Naive thymus-derived CD4-positive, alpha-beta T cell (primary cell): ENCODE measurements at regions not wholly inside any gene's neighbourhood (a gene's known extent, or its start where the extent isn't known, plus 50 kb on each side); places are given as distances from the start of the nearest gene placed in this dataset.

Experiments
- ATAC-seq: fragments of 150-1000 bp; cut with Tn5 transposase; 2 replicates; pipeline ENCODE4 v1.10.0; 2021; ENCODE audit warnings: mild to moderate bottlenecking, moderate library complexity
- CTCF ChIA-PET: fragments of 350-600 bp; sonication (Branson Sonifier 250); formaldehyde crosslinking; loops from one replicate; lab custom pipeline; 2021; ENCODE audit warnings: antibody characterized with exemption; lab: Charles Lee
- POLR2A ChIA-PET: fragments of 350-600 bp; sonication (Branson Sonifier 250); formaldehyde crosslinking; loops from one replicate; lab custom pipeline; 2021; ENCODE audit warnings: antibody characterized with exemption, inconsistent platforms; lab: Charles Lee
- DNase-seq, 9 donors: peaks; one replicate each; pipeline versions ENCODE4 v3.0.0 to v3.0.0-alpha.2; 2020 to 2022; ENCODE audit warnings: mixed read lengths in 1 of 9
- H3K27ac ChIP-seq: one replicate; pipeline ENCODE4 v1.7.0; 2013; ENCODE audit warnings: mild to moderate bottlenecking, low read depth, low read length, moderate library complexity
- H3K27me3 ChIP-seq, 2 donors: one replicate each; pipeline ENCODE4 v1.7.0; 2013; ENCODE audit warnings: low read length in 2 of 2, mild to moderate bottlenecking in 2 of 2, moderate library complexity in 2 of 2; ENCODE audit not compliant: control insufficient read depth in 2 of 2, insufficient read depth in 2 of 2
- H3K36me3 ChIP-seq, 3 experiments: 1 replicate in 2 of 3; 2 replicates in 1 of 3; pipeline ENCODE4 v1.7.0; 2013; ENCODE audit warnings: low read length in 3 of 3, mild to moderate bottlenecking in 3 of 3, moderate library complexity in 1 of 3; ENCODE audit not compliant: insufficient read depth in 3 of 3, control insufficient read depth in 2 of 3
- H3K4me1 ChIP-seq, 2 donors: one replicate each; pipeline ENCODE4 v1.7.0; 2013; ENCODE audit warnings: low read length in 2 of 2, mild to moderate bottlenecking in 2 of 2, moderate library complexity in 1 of 2; ENCODE audit not compliant: control insufficient read depth in 2 of 2, insufficient read depth in 2 of 2
- H3K4me3 ChIP-seq: 2 replicates; pipeline ENCODE4 v1.7.0; 2013; ENCODE audit warnings: mild to moderate bottlenecking, low read length
- H3K9me3 ChIP-seq, 3 experiments: 1 replicate in 2 of 3; 2 replicates in 1 of 3; pipeline ENCODE4 v1.7.0; 2013; ENCODE audit warnings: low read length in 3 of 3; ENCODE audit not compliant: control insufficient read depth in 2 of 3
- H3K27ac Mint-ChIP-seq, 9 donors: one replicate each; pipeline ENCODE4 v1.8.0; 2020 to 2022; ENCODE audit warnings: mixed read lengths in 9 of 9, mild to moderate bottlenecking in 8 of 9, moderate library complexity in 5 of 9, inconsistent platforms in 2 of 9
- H3K27me3 Mint-ChIP-seq, 5 donors: one replicate each; pipeline ENCODE4 v1.8.0; 2021 to 2022; ENCODE audit warnings: mixed read lengths in 5 of 5, mild to moderate bottlenecking in 1 of 5
- H3K36me3 Mint-ChIP-seq, 5 donors: one replicate each; pipeline ENCODE4 v1.8.0; 2020 to 2022; ENCODE audit warnings: mixed read lengths in 5 of 5, mild to moderate bottlenecking in 3 of 5, inconsistent platforms in 1 of 5
- H3K4me1 Mint-ChIP-seq, 7 donors: one replicate each; pipeline ENCODE4 v1.8.0; 2020 to 2022; ENCODE audit warnings: mixed read lengths in 7 of 7, mild to moderate bottlenecking in 3 of 7, inconsistent platforms in 1 of 7
- H3K4me3 Mint-ChIP-seq, 10 donors: one replicate each; pipeline ENCODE4 v1.8.0; 2020 to 2022; ENCODE audit warnings: mild to moderate bottlenecking in 10 of 10, mixed read lengths in 10 of 10, moderate library complexity in 6 of 10, inconsistent platforms in 2 of 10
- H3K9me3 Mint-ChIP-seq, 11 donors: one replicate each; pipeline ENCODE4 v1.8.0; 2020 to 2022; ENCODE audit warnings: mixed read lengths in 11 of 11, mild to moderate bottlenecking in 4 of 11, inconsistent platforms in 1 of 11, moderate library complexity in 1 of 11
- intact Hi-C, 2 donors: fragments of 100-400 bp; cut with micrococcal nuclease; formaldehyde crosslinking; loops; one replicate each; pipeline ENCODE4 v1.15.1; 2023

- Histone ChIP-seq H3K9me3 (no peaks in the 10 kb centered on the region), H3K27me3 (no peaks in the 10 kb centered on the region), H3K36me3 (no peaks in the 10 kb centered on the region), H3K4me1 (no peaks in the 10 kb centered on the region), H3K27ac (no peak overlapping the region), H3K4me3 (no peak overlapping the region)
- Mint-ChIP-seq H3K36me3 (no peaks in the 10 kb centered on the region), H3K27me3 (peaks cover 0 to 12% (median 3%) of the 10 kb centered on the region in 5 donors), H3K4me1 (peaks cover 0 to 2% (median 0%) of the 10 kb centered on the region in 7 donors), H3K4me3 (no peak overlapping the region), H3K9me3 (no peaks in the 10 kb centered on the region), H3K27ac (no peak overlapping the region)
- ATAC-seq (no peak), DNase-seq (no peak)
- CTCF ChIA-PET = no interaction called here
- intact Hi-C loops = no loop called here
- POLR2A ChIA-PET = no interaction called here
Measured at GRCh38 chr5:18765304-18765703, 1131.0 kb downstream of the TAF11L14 start.

DNA sequence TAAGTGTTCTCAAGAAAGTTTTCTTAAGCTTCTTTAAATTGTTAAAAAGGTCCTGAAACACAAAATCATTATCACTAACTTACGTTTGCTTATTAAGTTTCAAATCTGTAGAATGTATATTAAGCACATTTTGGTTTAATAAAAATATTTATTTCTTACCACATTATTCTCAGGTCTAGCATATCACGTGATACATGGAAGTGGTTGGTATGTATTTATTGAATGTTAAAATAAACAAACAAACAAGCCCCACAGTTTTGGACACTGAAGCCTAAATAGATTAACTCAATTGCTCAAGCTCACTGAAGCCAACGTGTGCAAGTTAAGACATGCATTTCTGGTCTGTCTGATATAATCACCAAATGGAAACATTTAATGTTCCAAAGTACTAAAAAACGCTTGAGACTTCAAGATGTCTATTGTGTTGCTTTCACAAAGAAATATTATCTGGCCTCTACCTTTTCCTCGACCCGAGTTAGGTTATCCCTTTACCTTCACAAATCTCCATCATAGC is 1136.9 kb downstream of the TAF11L14 start:
- no peak for ATAC-seq
- H3K36me3 Mint-ChIP-seq = no peaks in the 10 kb centered on the region
- no peak overlapping the region for H3K4me3 ChIP-seq
- no peak overlapping the region for H3K27ac Mint-ChIP-seq
- no peak for DNase-seq
- intact Hi-C loops = no loop called here
- H3K4me1 ChIP-seq = no peaks in the 10 kb centered on the region
- no peaks in the 10 kb centered on the region for H3K9me3 ChIP-seq
- no peaks in the 10 kb centered on the region for H3K9me3 Mint-ChIP-seq
- peaks cover 0 to 9% (median 0%) of the 10 kb centered on the region in 7 donors for H3K4me1 Mint-ChIP-seq
- no peak overlapping the region for H3K4me3 Mint-ChIP-seq
- H3K36me3 ChIP-seq = no peaks in the 10 kb centered on the region
- H3K27me3 ChIP-seq = no peaks in the 10 kb centered on the region
- H3K27me3 Mint-ChIP-seq = peaks cover 0 to 14% (median 3%) of the 10 kb centered on the region in 5 donors
- no peak overlapping the region for H3K27ac ChIP-seq
- POLR2A ChIA-PET = no interaction called here
- CTCF ChIA-PET = no interaction called here

- Histone ChIP-seq H3K4me3 (no peak overlapping the region), H3K27ac (no peak overlapping the region), H3K27me3 (no peaks in the 10 kb centered on the region), H3K9me3 (no peaks in the 10 kb centered on the region), H3K36me3 (no peaks in the 10 kb centered on the region), H3K4me1 (no peaks in the 10 kb centered on the region)
- Mint-ChIP-seq H3K36me3 (no peaks in the 10 kb centered on the region), H3K4me3 (no peak overlapping the region), H3K27me3 (peaks cover 0 to 11% (median 3%) of the 10 kb centered on the region in 5 donors), H3K27ac (no peak overlapping the region), H3K4me1 (peaks cover 0 to 9% (median 0%) of the 10 kb centered on the region in 7 donors), H3K9me3 (peaks cover 0 to 6% (median 0%) of the 10 kb centered on the region in 11 donors)
- peak; percentile 24 for ATAC-seq
- ChIA-PET POLR2A (no interaction called here), CTCF (no interaction called here)
- intact Hi-C loops = no loop called here
- no peak for DNase-seq
Measured at GRCh38 chr5:18772475-18772874, 1138.2 kb downstream of the TAF11L14 start.

GRCh38 chr5:18778225-18778624 is 1144.0 kb downstream of the TAF11L14 start:
- H3K27ac ChIP-seq = no peak overlapping the region
- no peaks in the 10 kb centered on the region for H3K9me3 ChIP-seq
- no peaks in the 10 kb centered on the region for H3K36me3 Mint-ChIP-seq
- no peaks in the 10 kb centered on the region for H3K4me1 ChIP-seq
- intact Hi-C loops = no loop called here
- POLR2A ChIA-PET = no interaction called here
- DNase-seq (no peak), ATAC-seq (no peak)
- H3K4me1 Mint-ChIP-seq = no peaks in the 10 kb centered on the region
- peaks cover 0 to 12% (median 1%) of the 10 kb centered on the region in 5 donors for H3K27me3 Mint-ChIP-seq
- H3K4me3 ChIP-seq = no peak overlapping the region
- no peaks in the 10 kb centered on the region for H3K27me3 ChIP-seq
- no peak overlapping the region for H3K4me3 Mint-ChIP-seq
- H3K9me3 Mint-ChIP-seq = peaks cover 0 to 16% (median 0%) of the 10 kb centered on the region in 11 donors
- no peak overlapping the region for H3K27ac Mint-ChIP-seq
- H3K36me3 ChIP-seq = no peaks in the 10 kb centered on the region
- CTCF ChIA-PET = no interaction called here

DNA sequence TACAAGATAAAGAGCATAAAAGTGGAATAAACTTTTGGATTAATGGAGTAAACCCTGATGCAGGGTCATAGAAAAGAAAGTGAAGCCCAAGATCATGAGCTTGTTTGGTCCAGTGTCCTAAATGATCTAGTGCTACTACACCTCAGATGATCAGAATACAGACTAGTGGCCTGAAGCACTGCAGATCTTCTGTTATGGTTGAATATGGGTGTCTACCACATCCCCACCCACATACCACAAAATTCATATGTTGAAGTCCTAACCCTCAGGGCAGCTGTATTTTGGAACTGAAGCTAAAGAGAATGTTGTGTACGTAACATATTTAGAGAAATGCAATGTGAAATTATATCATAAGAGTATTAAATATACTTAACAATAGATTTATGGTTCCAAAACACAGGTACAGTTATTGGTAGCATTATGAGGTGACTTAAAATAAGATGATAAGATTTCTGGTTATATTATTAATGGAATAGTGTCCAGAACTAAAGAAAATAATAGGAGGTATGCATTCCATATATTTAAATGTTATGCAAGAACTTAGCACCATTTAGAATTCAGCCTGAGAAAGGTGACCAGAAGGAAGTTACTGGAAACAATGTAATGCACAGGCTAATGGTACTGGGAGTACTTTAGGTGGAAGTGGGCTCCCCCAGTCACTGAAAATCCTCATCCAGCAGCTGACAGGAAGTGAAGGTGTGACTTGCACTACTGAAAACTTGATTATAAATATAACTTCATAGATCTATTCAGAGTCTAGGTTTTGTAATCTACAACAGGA is 1155.1 kb downstream of the TAF11L14 start:
- H3K4me1 ChIP-seq = no peaks in the 10 kb centered on the region
- ChIA-PET CTCF (no interaction called here), POLR2A (no interaction called here)
- no peak for ATAC-seq
- no peaks in the 10 kb centered on the region for H3K27me3 Mint-ChIP-seq
- H3K4me3 Mint-ChIP-seq = no peak overlapping the region
- no peak overlapping the region for H3K4me3 ChIP-seq
- H3K27ac ChIP-seq = no peak overlapping the region
- intact Hi-C loops = no loop called here
- no peak for DNase-seq
- H3K27me3 ChIP-seq = no peaks in the 10 kb centered on the region
- no peaks in the 10 kb centered on the region for H3K36me3 Mint-ChIP-seq
- H3K4me1 Mint-ChIP-seq = no peaks in the 10 kb centered on the region
- H3K9me3 Mint-ChIP-seq = no peaks in the 10 kb centered on the region
- no peak overlapping the region for H3K27ac Mint-ChIP-seq
- H3K36me3 ChIP-seq = no peaks in the 10 kb centered on the region
- H3K9me3 ChIP-seq = no peaks in the 10 kb centered on the region

DNA sequence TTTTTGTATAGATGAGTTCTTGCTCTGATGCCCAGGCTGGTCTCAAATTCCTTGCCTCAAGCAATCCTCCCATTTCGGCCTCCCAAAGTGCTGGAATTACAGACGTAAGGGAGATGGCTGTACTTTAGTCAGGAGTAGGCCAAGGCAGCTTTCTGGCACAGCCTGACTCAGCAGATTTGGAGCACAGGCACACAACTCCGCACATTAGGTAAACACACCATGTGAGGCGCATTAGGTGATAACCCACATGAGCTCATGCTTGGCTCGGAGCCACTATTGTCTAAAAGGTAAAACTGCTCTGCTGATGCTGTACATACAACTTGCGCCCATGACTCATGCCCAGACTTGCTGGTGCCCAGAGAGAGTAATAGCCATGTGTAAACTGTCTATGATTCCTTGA is 1157.9 kb downstream of the TAF11L14 start:
- H3K9me3 ChIP-seq = no peaks in the 10 kb centered on the region
- no peaks in the 10 kb centered on the region for H3K4me1 ChIP-seq
- Mint-ChIP-seq H3K36me3 (no peaks in the 10 kb centered on the region), H3K27me3 (no peaks in the 10 kb centered on the region), H3K4me3 (no peak overlapping the region), H3K9me3 (no peaks in the 10 kb centered on the region), H3K27ac (no peak overlapping the region), H3K4me1 (no peaks in the 10 kb centered on the region)
- H3K27ac ChIP-seq = no peak overlapping the region
- no peaks in the 10 kb centered on the region for H3K27me3 ChIP-seq
- ATAC-seq (no peak), DNase-seq (no peak)
- H3K36me3 ChIP-seq = no peaks in the 10 kb centered on the region
- ChIA-PET CTCF (no interaction called here), POLR2A (no interaction called here)
- intact Hi-C loops = no loop called here
- no peak overlapping the region for H3K4me3 ChIP-seq

DNA sequence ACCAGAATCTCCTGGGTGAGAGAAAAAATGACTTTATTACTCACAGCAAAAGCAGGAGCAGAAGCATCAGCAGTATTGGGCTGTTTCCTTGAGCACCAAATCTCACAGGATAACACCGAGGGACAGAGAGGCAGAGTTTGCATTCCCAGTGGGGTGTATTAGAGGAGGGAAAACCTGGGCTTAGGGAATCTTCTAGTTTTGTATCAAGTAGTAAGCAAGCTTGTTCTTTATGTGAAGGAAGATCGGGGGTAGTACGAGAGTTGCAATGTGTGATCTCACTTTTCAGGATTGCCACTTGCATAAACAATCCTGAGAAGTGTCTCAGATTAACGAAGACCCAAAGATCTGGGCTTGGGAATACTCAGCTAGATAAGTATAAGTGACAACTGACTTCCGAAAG is 1163.0 kb downstream of the TAF11L14 start:
- no peaks in the 10 kb centered on the region for H3K9me3 ChIP-seq
- Mint-ChIP-seq H3K27me3 (no peaks in the 10 kb centered on the region), H3K4me1 (peaks cover 0 to 4% (median 0%) of the 10 kb centered on the region in 7 donors), H3K27ac (no peak overlapping the region), H3K36me3 (no peaks in the 10 kb centered on the region), H3K4me3 (no peak overlapping the region), H3K9me3 (peaks cover 0 to 3% (median 0%) of the 10 kb centered on the region in 11 donors)
- ChIA-PET CTCF (interaction anchor here (1.1 kb wide), 1 partner anchor 16 kb away, joined by 3 read pairs; no protein-coding TSS in a partner anchor), POLR2A (no interaction called here)
- no peak overlapping the region for H3K4me3 ChIP-seq
- H3K27me3 ChIP-seq = no peaks in the 10 kb centered on the region
- intact Hi-C loops = no loop called here
- H3K36me3 ChIP-seq = no peaks in the 10 kb centered on the region
- no peak for ATAC-seq
- no peak overlapping the region for H3K27ac ChIP-seq
- no peak for DNase-seq
- no peaks in the 10 kb centered on the region for H3K4me1 ChIP-seq
